ENCODE measurements at regions not wholly inside any gene's neighbourhood (a gene's known extent, or its start where the extent isn't known, plus 50 kb on each side); places are given as distances from the start of the nearest gene placed in this dataset.
"Not testable (repeated sequence)": the region's sequence is repeated elsewhere in the genome, so short reads cannot be mapped to it uniquely, and the experiment has no call there.

GRCh38 chr17:77322514-77323412 lies 182.0 kb downstream of the SEC14L1 start:
- no peak for DNase-seq

- peak; percentile 29 for DNase-seq
Measured at GRCh38 chr17:77323413-77324171, 182.8 kb downstream of the SEC14L1 start.

- DNase-seq, result no peak
Measured at GRCh38 chr17:77324227-77324626, 183.5 kb downstream of the SEC14L1 start.

- DNase-seq, result no peak
Measured at GRCh38 chr17:77325577-77326075, 184.9 kb downstream of the SEC14L1 start.

- no peak for DNase-seq
Measured at GRCh38 chr17:77326076-77326591, 185.4 kb downstream of the SEC14L1 start.

GRCh38 chr17:77326636-77327035 lies 185.9 kb downstream of the SEC14L1 start:
- no peak for DNase-seq

- no peak for DNase-seq
Measured at GRCh38 chr17:77327181-77327565, 186.4 kb downstream of the SEC14L1 start.

GRCh38 chr17:77327566-77328464 lies 187.0 kb downstream of the SEC14L1 start:
- no peak for DNase-seq

- no peak for DNase-seq
Measured at GRCh38 chr17:77328823-77329740, 188.3 kb downstream of the SEC14L1 start.

GRCh38 chr17:77329741-77330531 lies 189.2 kb downstream of the SEC14L1 start:
- DNase-seq, result no peak

- no peak for DNase-seq
Measured at GRCh38 chr17:77330602-77331081, 189.9 kb downstream of the SEC14L1 start.

GRCh38 chr17:77331301-77331864 lies 190.6 kb downstream of the SEC14L1 start:
- peak; percentile 95 for DNase-seq

GRCh38 chr17:77332034-77332971 lies 191.5 kb downstream of the SEC14L1 start:
- peak; percentile 62 for DNase-seq

GRCh38 chr17:77332981-77333685 lies 192.4 kb downstream of the SEC14L1 start:
- peak; percentile 41 for DNase-seq

GRCh38 chr17:77337150-77337549 lies 196.4 kb downstream of the SEC14L1 start:
- DNase-seq, result no peak

- DNase-seq, result no peak
Measured at GRCh38 chr17:77341069-77341541, 200.3 kb downstream of the SEC14L1 start.

- not testable (repeated sequence) for DNase-seq
Measured at GRCh38 chr17:77342656-77342990, 201.9 kb downstream of the SEC14L1 start.
